ENCODE measurements at regions not wholly inside any gene's neighbourhood (a gene's known extent, or its start where the extent isn't known, plus 50 kb on each side); places are given as distances from the start of the nearest gene placed in this dataset.

GRCh38 chr19:56973713-56974555, 133.4 kb upstream of the PEG3 start:
- DNase-seq (ENCODE audit: low read depth in 1 of 2, low spot score in 1 of 2) (no peak), FAIRE-seq (no peak), ATAC-seq (no peak)
- H3K4me3 ChIP-seq: no peak overlapping the region
- WGBS (ENCODE audit: missing lambda C conversion rate): 2% methylated on average over 12 of the region's 12 CpGs
- H3K27ac ChIP-seq: no peak overlapping the region
- TF ChIP-seq RNF2 (IDR thresholded peaks at IDR 0.05; ENCODE audit: borderline replicate concordance, low read depth) (no peak), POLR2A (IDR thresholded peaks at IDR 0.05; ENCODE audit: low read length) (no peak), CHD4 (IDR thresholded peaks at IDR 0.05; ENCODE audit: borderline replicate concordance) (no peak), ATOH8 (CRISPR knock-in tag; IDR thresholded peaks at IDR 0.05; ENCODE audit: low read depth) (no peak), HOXB5 (CRISPR knock-in tag; IDR thresholded peaks at IDR 0.05) (no peak), RAD21 (conservative IDR thresholded peaks at IDR 0.05 in 1 of 2, IDR thresholded peaks at IDR 0.05 in 1 of 2) (no peak), GATA3 (IDR thresholded peaks at IDR 0.05; ENCODE audit: borderline replicate concordance) (no peak), KDM1A (IDR thresholded peaks at IDR 0.05; ENCODE audit: low read depth) (no peak), RARB (CRISPR knock-in tag; IDR thresholded peaks at IDR 0.05) (no peak), REST (IDR thresholded peaks at IDR 0.05) (no peak), FOSB (CRISPR knock-in tag; IDR thresholded peaks at IDR 0.05) (no peak), NPAS2 (CRISPR knock-in tag; IDR thresholded peaks at IDR 0.05; ENCODE audit: borderline replicate concordance) (no peak), EP300 (IDR thresholded peaks at IDR 0.05) (no peak), SREBF2 (IDR thresholded peaks at IDR 0.05) (no peak)
- TF ChIP-seq, protein P1, sequence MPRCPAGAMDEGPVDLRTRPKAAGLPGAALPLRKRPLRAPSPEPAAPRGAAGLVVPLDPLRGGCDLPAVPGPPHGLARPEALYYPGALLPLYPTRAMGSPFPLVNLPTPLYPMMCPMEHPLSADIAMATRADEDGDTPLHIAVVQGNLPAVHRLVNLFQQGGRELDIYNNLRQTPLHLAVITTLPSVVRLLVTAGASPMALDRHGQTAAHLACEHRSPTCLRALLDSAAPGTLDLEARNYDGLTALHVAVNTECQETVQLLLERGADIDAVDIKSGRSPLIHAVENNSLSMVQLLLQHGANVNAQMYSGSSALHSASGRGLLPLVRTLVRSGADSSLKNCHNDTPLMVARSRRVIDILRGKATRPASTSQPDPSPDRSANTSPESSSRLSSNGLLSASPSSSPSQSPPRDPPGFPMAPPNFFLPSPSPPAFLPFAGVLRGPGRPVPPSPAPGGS (IDR thresholded peaks at IDR 0.05): no peak
- TF ChIP-seq, protein P2, sequence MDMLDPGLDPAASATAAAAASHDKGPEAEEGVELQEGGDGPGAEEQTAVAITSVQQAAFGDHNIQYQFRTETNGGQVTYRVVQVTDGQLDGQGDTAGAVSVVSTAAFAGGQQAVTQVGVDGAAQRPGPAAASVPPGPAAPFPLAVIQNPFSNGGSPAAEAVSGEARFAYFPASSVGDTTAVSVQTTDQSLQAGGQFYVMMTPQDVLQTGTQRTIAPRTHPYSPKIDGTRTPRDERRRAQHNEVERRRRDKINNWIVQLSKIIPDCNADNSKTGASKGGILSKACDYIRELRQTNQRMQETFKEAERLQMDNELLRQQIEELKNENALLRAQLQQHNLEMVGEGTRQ (IDR thresholded peaks at IDR 0.05): no peak
- POLR2A ChIA-PET: no interaction called here
- H3K9me3 ChIP-seq: peaks cover 66% of the 10 kb centered on the region
- H3K4me2 ChIP-seq: no peak overlapping the region
- CTCF ChIA-PET: no interaction called here
- no peaks in the 10 kb centered on the region for H3K4me1 ChIP-seq

- H3K9me3 ChIP-seq: peaks cover 68% of the 10 kb centered on the region
- POLR2A ChIA-PET: no interaction called here
- no peak for FAIRE-seq
Observed at GRCh38 chr19:56974556-56975207, 134.2 kb upstream of the PEG3 start.

More at GRCh38 chr19:56974556-56975207, 134.2 kb upstream of the PEG3 start:
- WGBS (ENCODE audit: missing lambda C conversion rate): 1% methylated on average over 8 of the region's 8 CpGs
- Histone ChIP-seq H3K4me3 (no peak overlapping the region), H3K27ac (no peak overlapping the region), H3K4me1 (no peaks in the 10 kb centered on the region), H3K4me2 (no peak overlapping the region)
- no peak for TF ChIP-seq RNF2 (IDR thresholded peaks at IDR 0.05; ENCODE audit: borderline replicate concordance, low read depth)
- TF ChIP-seq ZC3H11A (IDR thresholded peaks at IDR 0.05): no peak
- no peak for TF ChIP-seq MAFK (IDR thresholded peaks at IDR 0.05; ENCODE audit: partially characterized antibody)
- TF ChIP-seq, protein P3, sequence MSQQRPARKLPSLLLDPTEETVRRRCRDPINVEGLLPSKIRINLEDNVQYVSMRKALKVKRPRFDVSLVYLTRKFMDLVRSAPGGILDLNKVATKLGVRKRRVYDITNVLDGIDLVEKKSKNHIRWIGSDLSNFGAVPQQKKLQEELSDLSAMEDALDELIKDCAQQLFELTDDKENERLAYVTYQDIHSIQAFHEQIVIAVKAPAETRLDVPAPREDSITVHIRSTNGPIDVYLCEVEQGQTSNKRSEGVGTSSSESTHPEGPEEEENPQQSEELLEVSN (IDR thresholded peaks at IDR 0.05; ENCODE audit: borderline replicate concordance, low read depth): no peak
- no peak for TF ChIP-seq POLR2AphosphoS2 (conservative IDR thresholded peaks at IDR 0.05; ENCODE audit: low read length)
- TF ChIP-seq SREBF2 (IDR thresholded peaks at IDR 0.05): no peak
- no peak for TF ChIP-seq RARB (CRISPR knock-in tag; IDR thresholded peaks at IDR 0.05)
- no peak for TF ChIP-seq HOXB5 (CRISPR knock-in tag; IDR thresholded peaks at IDR 0.05)
- no peak for TF ChIP-seq HOXB13 (CRISPR knock-in tag; IDR thresholded peaks at IDR 0.05; ENCODE audit: low read depth)
- TF ChIP-seq EHF (CRISPR knock-in tag; IDR thresholded peaks at IDR 0.05): no peak
- no peak for TF ChIP-seq MYC (IDR thresholded peaks at IDR 0.05; ENCODE audit: borderline replicate concordance, low read length)
- TF ChIP-seq SMC3 (IDR thresholded peaks at IDR 0.05): no peak
- TF ChIP-seq EHMT2 (IDR thresholded peaks at IDR 0.05; ENCODE audit: low read depth): no peak
- no peak for TF ChIP-seq TFCP2L1 (CRISPR knock-in tag; IDR thresholded peaks at IDR 0.05)
- no peak for TF ChIP-seq CBX8 (IDR thresholded peaks at IDR 0.05)
- TF ChIP-seq ZSCAN20 (CRISPR knock-in tag; IDR thresholded peaks at IDR 0.05): no peak
- TF ChIP-seq HDAC2 (IDR thresholded peaks at IDR 0.05): no peak
- TF ChIP-seq CBX2 (IDR thresholded peaks at IDR 0.05; ENCODE audit: borderline replicate concordance, low read depth): no peak
- no peak for TF ChIP-seq RFX5 (IDR thresholded peaks at IDR 0.05)
- CTCF ChIA-PET: no interaction called here
- DNase-seq (ENCODE audit: low read depth in 1 of 2, low spot score in 1 of 2): no peak
- ATAC-seq: no peak

All from A549 (cell line).